Astrocyte (in vitro differentiated cells and primary cell): ENCODE measurements at regions not wholly inside any gene's neighbourhood (a gene's known extent, or its start where the extent isn't known, plus 50 kb on each side); places are given as distances from the start of the nearest gene placed in this dataset.

ENCODE experiments used
- DNase-seq: peaks from one replicate; pipeline ENCODE4 v3.0.0-alpha.2; 2010; ENCODE audit warnings: low read depth
- FAIRE-seq: peaks from 2 replicates; lab custom pipeline; 2011; peaks lifted over from hg19 to GRCh38; lab: Jason Lieb, UNC
- H2AFZ ChIP-seq: 2 replicates; pipeline ENCODE4 v1.6.0; 2012; ENCODE audit warnings: low read depth, low read length, inconsistent platforms
- H3K27ac ChIP-seq: 2 replicates; pipeline ENCODE4 v1.5.1; 2011; ENCODE audit warnings: low read depth, low read length, inconsistent platforms
- H3K27me3 ChIP-seq: 2 replicates; pipeline ENCODE4 v1.6.0; 2011; ENCODE audit warnings: low read length, inconsistent platforms; ENCODE audit not compliant: insufficient read depth
- H3K36me3 ChIP-seq: 2 replicates; pipeline ENCODE4 v1.5.1; 2011; ENCODE audit warnings: low read length, inconsistent platforms; ENCODE audit not compliant: insufficient read depth
- H3K4me1 ChIP-seq: 2 replicates; pipeline ENCODE4 v1.5.1; 2011; ENCODE audit warnings: low read length, inconsistent platforms; ENCODE audit not compliant: insufficient read depth
- H3K4me2 ChIP-seq: 2 replicates; pipeline ENCODE4 v1.6.0; 2012; ENCODE audit warnings: low read length, inconsistent platforms
- H3K4me3 ChIP-seq: 2 replicates; pipeline ENCODE4 v1.5.1; 2011; ENCODE audit warnings: low read depth, mild to moderate bottlenecking, low read length, inconsistent platforms; ENCODE audit not compliant: insufficient read depth
- H3K79me2 ChIP-seq: 2 replicates; pipeline ENCODE4 v1.6.0; 2012; ENCODE audit warnings: mild to moderate bottlenecking, low read length, inconsistent platforms; ENCODE audit not compliant: insufficient read depth
- H3K9ac ChIP-seq: 2 replicates; pipeline ENCODE4 v1.6.0; 2012; ENCODE audit warnings: mild to moderate bottlenecking, low read length, inconsistent platforms
- H3K9me3 ChIP-seq: 2 replicates; pipeline ENCODE4 v1.5.1; 2012; ENCODE audit warnings: low read depth, mild to moderate bottlenecking, low read length, inconsistent platforms; ENCODE audit not compliant: insufficient read depth
- H4K20me1 ChIP-seq: 2 replicates; pipeline ENCODE4 v1.6.0; 2012; ENCODE audit warnings: low read length, inconsistent platforms; ENCODE audit not compliant: insufficient read depth
- H3K27ac Mint-ChIP-seq: one replicate; pipeline ENCODE4 v1.8.0; 2021; ENCODE audit warnings: mild to moderate bottlenecking, mixed read lengths; ENCODE audit not compliant: unreplicated experiment
- H3K27me3 Mint-ChIP-seq: one replicate; pipeline ENCODE4 v1.8.0; 2021; ENCODE audit warnings: low read depth, mixed read lengths; ENCODE audit not compliant: unreplicated experiment
- H3K36me3 Mint-ChIP-seq: one replicate; pipeline ENCODE4 v1.8.0; 2021; ENCODE audit warnings: low read depth, mixed read lengths; ENCODE audit not compliant: unreplicated experiment
- H3K4me1 Mint-ChIP-seq: one replicate; pipeline ENCODE4 v1.8.0; 2021; ENCODE audit warnings: low read depth, mixed read lengths; ENCODE audit not compliant: unreplicated experiment
- H3K4me3 Mint-ChIP-seq: one replicate; pipeline ENCODE4 v1.8.0; 2021; ENCODE audit warnings: mild to moderate bottlenecking, moderate library complexity, mixed read lengths; ENCODE audit not compliant: unreplicated experiment
- H3K9me3 Mint-ChIP-seq: one replicate; pipeline ENCODE4 v1.8.0; 2021; ENCODE audit warnings: mild to moderate bottlenecking, mixed read lengths; ENCODE audit not compliant: unreplicated experiment
- CTCF ChIP-seq: IDR thresholded peaks from 2 replicates; pipeline ENCODE4 v1.5.1; 2011; ENCODE audit warnings: low read depth, mild to moderate bottlenecking, inconsistent platforms, low read length, moderate library complexity; ENCODE audit not compliant: insufficient read depth
- EZH2 ChIP-seq: IDR thresholded peaks from 2 replicates; pipeline ENCODE4 v1.6.1; 2012; ENCODE audit warnings: mild to moderate bottlenecking, low read length, inconsistent platforms; ENCODE audit not compliant: insufficient read depth

GRCh38 chr9:135186248-135187164, 99.0 kb downstream of the OLFM1 start:
- Histone ChIP-seq H3K4me3 (no peak overlapping the region), H3K27ac (no peak overlapping the region), H3K9ac (no peak overlapping the region), H3K79me2 (no peaks in the 10 kb centered on the region), H3K36me3 (no peaks in the 10 kb centered on the region), H3K4me1 (no peaks in the 10 kb centered on the region), H2AFZ (no peak overlapping the region), H3K27me3 (peaks cover 3% of the 10 kb centered on the region), H3K9me3 (no peaks in the 10 kb centered on the region), H4K20me1 (no peaks in the 10 kb centered on the region), H3K4me2 (no peak overlapping the region)
- H3K4me3 Mint-ChIP-seq, result no peak overlapping the region
- FAIRE-seq (no peak), DNase-seq (no peak)
- H3K9me3 Mint-ChIP-seq, result no peaks in the 10 kb centered on the region
- H3K4me1 Mint-ChIP-seq, result no peaks in the 10 kb centered on the region
- no peak for TF ChIP-seq EZH2
- no peak for TF ChIP-seq CTCF
- no peaks in the 10 kb centered on the region for H3K36me3 Mint-ChIP-seq
- H3K27ac Mint-ChIP-seq, result no peak overlapping the region
- H3K27me3 Mint-ChIP-seq, result peaks cover 72% of the 10 kb centered on the region

- Histone ChIP-seq H4K20me1 (no peaks in the 10 kb centered on the region), H3K79me2 (no peaks in the 10 kb centered on the region), H3K27ac (no peak overlapping the region), H3K4me2 (no peak overlapping the region), H3K9ac (no peak overlapping the region), H3K4me3 (no peak overlapping the region), H3K27me3 (peaks cover 3% of the 10 kb centered on the region), H3K4me1 (no peaks in the 10 kb centered on the region), H3K9me3 (no peaks in the 10 kb centered on the region), H3K36me3 (no peaks in the 10 kb centered on the region), H2AFZ (no peak overlapping the region)
- FAIRE-seq (no peak), DNase-seq (no peak)
- no peak overlapping the region for H3K27ac Mint-ChIP-seq
- no peak for TF ChIP-seq CTCF
- TF ChIP-seq EZH2, result no peak
- H3K4me3 Mint-ChIP-seq, result no peak overlapping the region
- H3K4me1 Mint-ChIP-seq, result no peaks in the 10 kb centered on the region
- H3K9me3 Mint-ChIP-seq, result no peaks in the 10 kb centered on the region
- H3K36me3 Mint-ChIP-seq, result no peaks in the 10 kb centered on the region
- peaks cover 71% of the 10 kb centered on the region for H3K27me3 Mint-ChIP-seq
These were observed 99.9 kb downstream of the OLFM1 start for GRCh38 chr9:135187365-135187764.

GRCh38 chr9:135188681-135189151, 101.2 kb downstream of the OLFM1 start:
- Histone ChIP-seq H3K4me2 (no peak overlapping the region), H3K4me1 (no peaks in the 10 kb centered on the region), H2AFZ (no peak overlapping the region), H3K36me3 (no peaks in the 10 kb centered on the region), H3K4me3 (no peak overlapping the region), H3K27ac (no peak overlapping the region), H3K9ac (no peak overlapping the region), H3K9me3 (no peaks in the 10 kb centered on the region), H3K27me3 (peaks cover 3% of the 10 kb centered on the region), H3K79me2 (no peaks in the 10 kb centered on the region), H4K20me1 (no peaks in the 10 kb centered on the region)
- Mint-ChIP-seq H3K27me3 (peaks cover 71% of the 10 kb centered on the region), H3K4me1 (no peaks in the 10 kb centered on the region), H3K36me3 (no peaks in the 10 kb centered on the region), H3K4me3 (no peak overlapping the region), H3K27ac (no peak overlapping the region), H3K9me3 (no peaks in the 10 kb centered on the region)
- FAIRE-seq, result no peak
- TF ChIP-seq CTCF (no peak), EZH2 (no peak)
- DNase-seq, result no peak
